Adipocyte (in vitro differentiated cells): ENCODE measurements at regions not wholly inside any gene's neighbourhood (a gene's known extent, or its start where the extent isn't known, plus 50 kb on each side); places are given as distances from the start of the nearest gene placed in this dataset.
A peak's percentile ranks its signal among the peaks of the same experiment; 100 is the strongest.
"Not testable (repeated sequence)": the region's sequence is repeated elsewhere in the genome, so short reads cannot be mapped to it uniquely, and the experiment has no call there.

ENCODE experiments used
- DNase-seq: peaks from one replicate; pipeline ENCODE4 v3.0.0-alpha.2; 2015; ENCODE audit warnings: low read depth
- H3K27me3 ChIP-seq: replicated peaks from 2 replicates; pipeline ENCODE4 v1.7.0; 2013; ENCODE audit warnings: mild to moderate bottlenecking, low read length, moderate library complexity; ENCODE audit not compliant: control insufficient read depth, insufficient read depth
- H3K36me3 ChIP-seq: 2 replicates; pipeline ENCODE4 v1.7.0; 2013; ENCODE audit warnings: low read length, mild to moderate bottlenecking, moderate library complexity; ENCODE audit not compliant: control insufficient read depth, insufficient read depth, severe bottlenecking
- H3K4me1 ChIP-seq: 2 replicates; pipeline ENCODE4 v1.7.0; 2013; ENCODE audit warnings: mild to moderate bottlenecking, low read length, moderate library complexity; ENCODE audit not compliant: control insufficient read depth, insufficient read depth
- H3K4me3 ChIP-seq: 2 replicates; pipeline ENCODE4 v1.7.0; 2013; ENCODE audit warnings: mild to moderate bottlenecking, low read length, moderate library complexity
- H3K9ac ChIP-seq: 2 replicates; pipeline ENCODE4 v1.7.0; 2013; ENCODE audit warnings: mild to moderate bottlenecking, low read length, moderate library complexity
- H3K9me3 ChIP-seq: 2 replicates; pipeline ENCODE4 v1.7.0; 2013; ENCODE audit warnings: mild to moderate bottlenecking, low read length, moderate library complexity; ENCODE audit not compliant: control insufficient read depth

DNA sequence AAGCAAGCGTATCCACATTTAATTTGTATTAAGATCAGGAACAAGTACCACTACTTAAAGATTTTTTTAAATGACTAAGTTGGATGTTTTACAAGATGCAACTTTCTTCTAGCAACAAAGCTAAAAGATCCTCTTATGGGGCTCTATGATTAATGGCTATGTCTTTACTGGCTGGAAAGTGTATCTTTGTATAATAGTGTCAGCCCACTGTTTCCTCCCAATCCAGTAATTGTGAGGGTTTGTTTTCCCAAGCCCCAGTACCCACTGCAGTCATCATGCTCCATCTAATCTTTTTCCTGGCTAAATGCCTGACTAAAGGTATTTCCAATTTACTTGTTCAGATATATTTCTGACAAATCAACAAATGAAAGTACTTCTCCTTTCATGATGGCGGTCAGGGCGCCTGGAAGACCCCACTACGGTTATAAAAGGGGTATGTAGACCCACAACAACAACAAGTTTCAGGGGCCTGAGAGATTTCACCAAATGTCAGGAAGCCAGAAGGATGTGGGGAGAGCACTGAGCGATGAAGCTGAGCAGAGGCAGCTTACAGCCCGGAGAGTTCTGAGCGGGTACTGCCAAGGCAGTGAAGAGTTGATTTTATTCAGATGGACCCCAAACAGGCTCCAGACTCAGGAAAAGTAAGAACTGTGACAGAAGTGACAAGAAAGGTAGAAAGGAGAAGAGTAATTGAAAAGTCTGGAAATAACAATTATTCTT lies 222.6 kb upstream of the KLF14 start:
- Histone ChIP-seq H3K9me3 (no peaks in the 10 kb centered on the region), H3K27me3 (no peaks in the 10 kb centered on the region), H3K9ac (peak overlapping the region; percentile 8), H3K36me3 (peaks cover 65% of the 10 kb centered on the region), H3K4me1 (peaks cover 46% of the 10 kb centered on the region), H3K4me3 (no peak overlapping the region)
- DNase-seq = peak; percentile 26

DNA sequence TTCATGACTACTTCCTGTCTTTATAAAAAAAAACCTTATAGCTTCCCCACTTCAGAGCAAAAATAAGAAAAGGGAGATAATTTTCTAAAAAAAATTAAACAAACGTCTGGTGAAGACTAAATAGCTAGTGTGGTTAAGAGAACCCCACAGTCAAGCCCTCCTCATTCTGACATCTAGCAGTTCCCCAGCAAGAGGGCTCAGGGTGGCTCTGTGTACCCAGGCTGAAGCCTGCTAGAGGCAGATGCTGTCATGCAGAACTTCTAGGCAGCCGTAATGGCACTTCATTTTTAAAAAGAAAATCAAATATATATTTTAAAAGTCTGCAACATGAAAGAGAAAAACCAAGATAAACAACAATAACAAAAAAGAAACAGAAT lies 223.1 kb upstream of the KLF14 start:
- Histone ChIP-seq H3K36me3 (peaks cover 64% of the 10 kb centered on the region), H3K27me3 (no peaks in the 10 kb centered on the region), H3K9me3 (no peaks in the 10 kb centered on the region), H3K4me1 (peaks cover 52% of the 10 kb centered on the region), H3K4me3 (no peak overlapping the region), H3K9ac (peak overlapping the region; percentile 8)
- DNase-seq = no peak

- not testable (repeated sequence) for DNase-seq, H3K27me3 ChIP-seq, H3K4me3 ChIP-seq, H3K9me3 ChIP-seq
- peaks cover 55% of the 10 kb centered on the region for H3K4me1 ChIP-seq
- H3K9ac ChIP-seq = peak overlapping the region; percentile 16
- H3K36me3 ChIP-seq = peaks cover 63% of the 10 kb centered on the region
Observed at GRCh38 chr7:130957722-130958435, 223.9 kb upstream of the KLF14 start.

GRCh38 chr7:130958846-130959245 lies 224.8 kb upstream of the KLF14 start:
- DNase-seq = no peak
- H3K4me1 ChIP-seq = peaks cover 55% of the 10 kb centered on the region
- H3K36me3 ChIP-seq = peaks cover 64% of the 10 kb centered on the region
- H3K27me3 ChIP-seq = no peaks in the 10 kb centered on the region
- H3K4me3 ChIP-seq = no peak overlapping the region
- H3K9ac ChIP-seq = peak overlapping the region; percentile 88
- H3K9me3 ChIP-seq = no peaks in the 10 kb centered on the region

- no peaks in the 10 kb centered on the region for H3K9me3 ChIP-seq
- H3K27me3 ChIP-seq = no peaks in the 10 kb centered on the region
- H3K9ac ChIP-seq = peak overlapping the region; percentile 88
- H3K36me3 ChIP-seq = peaks cover 70% of the 10 kb centered on the region
- H3K4me3 ChIP-seq = peak overlapping the region; percentile 73
- peaks cover 55% of the 10 kb centered on the region for H3K4me1 ChIP-seq
- DNase-seq = peak; percentile 58
Observed at GRCh38 chr7:130959743-130960207, 225.8 kb upstream of the KLF14 start.

GRCh38 chr7:130960208-130960988 lies 226.4 kb upstream of the KLF14 start:
- peak overlapping the region; percentile 73 for H3K4me3 ChIP-seq

GRCh38 chr7:130961128-130961601 lies 227.2 kb upstream of the KLF14 start:
- H3K9ac ChIP-seq = peak overlapping the region; percentile 88
- no peaks in the 10 kb centered on the region for H3K9me3 ChIP-seq
- no peaks in the 10 kb centered on the region for H3K27me3 ChIP-seq
- peaks cover 67% of the 10 kb centered on the region for H3K36me3 ChIP-seq
- peak overlapping the region; percentile 73 for H3K4me3 ChIP-seq
- peaks cover 47% of the 10 kb centered on the region for H3K4me1 ChIP-seq
- peak; percentile 24 for DNase-seq

More at GRCh38 chr7:130960208-130960988, 226.4 kb upstream of the KLF14 start:
- H3K9ac ChIP-seq = peak overlapping the region; percentile 88
- no peaks in the 10 kb centered on the region for H3K27me3 ChIP-seq
- H3K4me1 ChIP-seq = peaks cover 54% of the 10 kb centered on the region
- DNase-seq = peak; percentile 98
- H3K9me3 ChIP-seq = no peaks in the 10 kb centered on the region
- peaks cover 68% of the 10 kb centered on the region for H3K36me3 ChIP-seq

GRCh38 chr7:130962109-130962508 lies 228.1 kb upstream of the KLF14 start:
- DNase-seq = no peak
- peak overlapping the region; percentile 88 for H3K9ac ChIP-seq
- no peak overlapping the region for H3K4me3 ChIP-seq
- H3K9me3 ChIP-seq = no peaks in the 10 kb centered on the region
- peaks cover 69% of the 10 kb centered on the region for H3K36me3 ChIP-seq
- H3K27me3 ChIP-seq = no peaks in the 10 kb centered on the region
- peaks cover 38% of the 10 kb centered on the region for H3K4me1 ChIP-seq

DNA sequence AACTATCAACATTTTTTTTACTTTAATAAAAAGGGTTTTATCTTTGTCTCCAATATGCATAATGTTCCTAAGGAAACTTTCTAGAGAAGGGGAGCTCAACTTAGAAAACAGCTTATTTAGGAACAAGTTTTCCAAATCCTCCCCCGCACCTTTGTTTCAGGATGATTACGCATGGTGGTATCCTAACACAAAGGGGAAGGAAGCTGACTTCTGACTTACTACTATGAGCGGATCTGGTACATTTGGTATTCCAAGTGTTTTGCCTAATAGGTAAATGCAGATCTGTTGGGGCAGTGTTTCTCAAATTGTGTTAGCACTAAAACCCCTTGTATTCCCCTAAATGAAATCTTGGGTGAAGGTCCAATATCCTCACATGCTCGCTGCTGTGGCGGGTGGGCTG lies 229.3 kb upstream of the KLF14 start:
- Histone ChIP-seq H3K36me3 (peaks cover 63% of the 10 kb centered on the region), H3K4me3 (no peak overlapping the region), H3K4me1 (peaks cover 38% of the 10 kb centered on the region), H3K9ac (no peak overlapping the region), H3K27me3 (no peaks in the 10 kb centered on the region), H3K9me3 (no peaks in the 10 kb centered on the region)
- DNase-seq = no peak

DNA sequence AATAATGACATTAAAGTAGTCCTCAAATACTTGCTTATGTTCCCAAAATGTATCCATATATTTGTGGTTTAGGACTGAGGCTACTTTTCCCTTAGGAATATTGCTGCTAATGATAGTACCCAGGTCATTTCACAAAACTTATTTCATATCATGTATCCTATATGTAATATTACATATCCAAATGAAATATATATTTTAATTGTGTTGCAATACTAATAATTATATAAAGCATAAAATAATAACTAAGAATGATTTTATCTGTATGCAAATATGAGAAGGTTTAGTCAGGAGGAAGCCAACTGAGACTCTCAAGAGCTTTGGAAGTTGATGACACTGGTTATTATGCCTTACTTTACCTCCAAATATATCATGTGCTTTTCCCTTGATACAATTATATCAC lies 231.5 kb upstream of the KLF14 start:
- H3K4me3 ChIP-seq = no peak overlapping the region
- H3K9me3 ChIP-seq = no peaks in the 10 kb centered on the region
- H3K4me1 ChIP-seq = peaks cover 24% of the 10 kb centered on the region
- no peak for DNase-seq
- no peaks in the 10 kb centered on the region for H3K27me3 ChIP-seq
- no peak overlapping the region for H3K9ac ChIP-seq
- H3K36me3 ChIP-seq = peaks cover 51% of the 10 kb centered on the region
